ENCODE measurements at regions not wholly inside any gene's neighbourhood (a gene's known extent, or its start where the extent isn't known, plus 50 kb on each side); places are given as distances from the start of the nearest gene placed in this dataset.

GRCh38 chr12:131636940-131637750 lies 73.7 kb upstream of the SFSWAP start:
- no peak for TF ChIP-seq EZH2 (IDR thresholded peaks at IDR 0.05; ENCODE audit: borderline replicate concordance, low read depth, low read length, poor library complexity, severe bottlenecking)
- TF ChIP-seq, protein P1, sequence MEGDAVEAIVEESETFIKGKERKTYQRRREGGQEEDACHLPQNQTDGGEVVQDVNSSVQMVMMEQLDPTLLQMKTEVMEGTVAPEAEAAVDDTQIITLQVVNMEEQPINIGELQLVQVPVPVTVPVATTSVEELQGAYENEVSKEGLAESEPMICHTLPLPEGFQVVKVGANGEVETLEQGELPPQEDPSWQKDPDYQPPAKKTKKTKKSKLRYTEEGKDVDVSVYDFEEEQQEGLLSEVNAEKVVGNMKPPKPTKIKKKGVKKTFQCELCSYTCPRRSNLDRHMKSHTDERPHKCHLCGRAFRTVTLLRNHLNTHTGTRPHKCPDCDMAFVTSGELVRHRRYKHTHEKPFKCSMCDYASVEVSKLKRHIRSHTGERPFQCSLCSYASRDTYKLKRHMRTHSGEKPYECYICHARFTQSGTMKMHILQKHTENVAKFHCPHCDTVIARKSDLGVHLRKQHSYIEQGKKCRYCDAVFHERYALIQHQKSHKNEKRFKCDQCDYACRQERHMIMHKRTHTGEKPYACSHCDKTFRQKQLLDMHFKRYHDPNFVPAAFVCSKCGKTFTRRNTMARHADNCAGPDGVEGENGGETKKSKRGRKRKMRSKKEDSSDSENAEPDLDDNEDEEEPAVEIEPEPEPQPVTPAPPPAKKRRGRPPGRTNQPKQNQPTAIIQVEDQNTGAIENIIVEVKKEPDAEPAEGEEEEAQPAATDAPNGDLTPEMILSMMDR (conservative IDR thresholded peaks at IDR 0.05; ENCODE audit: low read depth, low read length), result no peak
- H3K9me3 ChIP-seq (ENCODE audit: low read depth, low read length, poor library complexity, severe bottlenecking), result no peaks in the 10 kb centered on the region
- POLR2A ChIA-PET (ENCODE audit: low non-redundant PET), result no interaction called here
- CTCF ChIA-PET, result no interaction called here
- H3K27me3 ChIP-seq (replicated peaks; ENCODE audit: insufficient read depth, low read depth, low read length, poor library complexity), result peaks cover 7% of the 10 kb centered on the region
- no peak overlapping the region for H3K27ac ChIP-seq (ENCODE audit: low read depth, low read length, poor library complexity, severe bottlenecking)
- H3K36me3 ChIP-seq (ENCODE audit: insufficient read depth, low read length, poor library complexity, severe bottlenecking), result no peaks in the 10 kb centered on the region
- no TSS peak for BruUV-seq (replicated peaks)
- no peak overlapping the region for H3K4me3 ChIP-seq (ENCODE audit: low read depth, low read length, poor library complexity, severe bottlenecking)
- intact Hi-C loops (cut with micrococcal nuclease; ENCODE audit: unreplicated experiment), result no loop called here
- H3K4me1 ChIP-seq (ENCODE audit: insufficient read depth, low read length, poor library complexity, severe bottlenecking), result no peaks in the 10 kb centered on the region
- no peak for DNase-seq (ENCODE audit: low spot score)

GRCh38 chr12:131637986-131638385 lies 72.9 kb upstream of the SFSWAP start:
- H3K4me1 ChIP-seq (ENCODE audit: insufficient read depth, low read length, poor library complexity, severe bottlenecking), result no peaks in the 10 kb centered on the region
- H3K27me3 ChIP-seq (replicated peaks; ENCODE audit: insufficient read depth, low read depth, low read length, poor library complexity), result peaks cover 7% of the 10 kb centered on the region
- no peak overlapping the region for H3K4me3 ChIP-seq (ENCODE audit: low read depth, low read length, poor library complexity, severe bottlenecking)
- TF ChIP-seq EZH2 (IDR thresholded peaks at IDR 0.05; ENCODE audit: borderline replicate concordance, low read depth, low read length, poor library complexity, severe bottlenecking), result no peak
- TF ChIP-seq, protein P1 (conservative IDR thresholded peaks at IDR 0.05; ENCODE audit: low read depth, low read length), result no peak
- no TSS peak for BruUV-seq (replicated peaks)
- ChIA-PET CTCF (no interaction called here), POLR2A (ENCODE audit: low non-redundant PET) (no interaction called here)
- intact Hi-C loops (cut with micrococcal nuclease; ENCODE audit: unreplicated experiment), result no loop called here
- no peaks in the 10 kb centered on the region for H3K36me3 ChIP-seq (ENCODE audit: insufficient read depth, low read length, poor library complexity, severe bottlenecking)
- no peaks in the 10 kb centered on the region for H3K9me3 ChIP-seq (ENCODE audit: low read depth, low read length, poor library complexity, severe bottlenecking)
- no peak overlapping the region for H3K27ac ChIP-seq (ENCODE audit: low read depth, low read length, poor library complexity, severe bottlenecking)
- no peak for DNase-seq (ENCODE audit: low spot score)

- Histone ChIP-seq H3K36me3 (ENCODE audit: insufficient read depth, low read length, poor library complexity, severe bottlenecking) (no peaks in the 10 kb centered on the region), H3K9me3 (ENCODE audit: low read depth, low read length, poor library complexity, severe bottlenecking) (no peaks in the 10 kb centered on the region), H3K27me3 (replicated peaks; ENCODE audit: insufficient read depth, low read depth, low read length, poor library complexity) (peaks cover 7% of the 10 kb centered on the region), H3K27ac (ENCODE audit: low read depth, low read length, poor library complexity, severe bottlenecking) (no peak overlapping the region), H3K4me3 (ENCODE audit: low read depth, low read length, poor library complexity, severe bottlenecking) (no peak overlapping the region), H3K4me1 (ENCODE audit: insufficient read depth, low read length, poor library complexity, severe bottlenecking) (no peaks in the 10 kb centered on the region)
- intact Hi-C loops (cut with micrococcal nuclease; ENCODE audit: unreplicated experiment), result no loop called here
- ChIA-PET POLR2A (ENCODE audit: low non-redundant PET) (no interaction called here), CTCF (no interaction called here)
- DNase-seq (ENCODE audit: low spot score), result no peak
- BruUV-seq (replicated peaks), result no TSS peak
- no peak for TF ChIP-seq EZH2 (IDR thresholded peaks at IDR 0.05; ENCODE audit: borderline replicate concordance, low read depth, low read length, poor library complexity, severe bottlenecking)
- TF ChIP-seq, protein P1 (conservative IDR thresholded peaks at IDR 0.05; ENCODE audit: low read depth, low read length), result no peak
Measured at GRCh38 chr12:131639270-131639940, 71.5 kb upstream of the SFSWAP start.
